Type B pancreatic cell (in vitro differentiated cells): ENCODE measurements at regions not wholly inside any gene's neighbourhood (a gene's known extent, or its start where the extent isn't known, plus 50 kb on each side); places are given as distances from the start of the nearest gene placed in this dataset.

ENCODE experiments used
- DNase-seq: peaks from one replicate; pipeline ENCODE4 v3.0.0; 2021; ENCODE audit warnings: mixed read lengths; ENCODE audit not compliant: unreplicated experiment; ENCODE audit errors: extremely low spot score
- H3K27ac Mint-ChIP-seq: 2 replicates; pipeline ENCODE4 v1.8.0; 2021; ENCODE audit warnings: mild to moderate bottlenecking, mixed read lengths
- H3K27me3 Mint-ChIP-seq: 2 replicates; pipeline ENCODE4 v1.8.0; 2021; ENCODE audit warnings: mixed read lengths
- H3K36me3 Mint-ChIP-seq: 2 replicates; pipeline ENCODE4 v1.8.0; 2021; ENCODE audit warnings: mixed read lengths
- H3K4me1 Mint-ChIP-seq: one replicate; pipeline ENCODE4 v1.8.0; 2021; ENCODE audit warnings: mixed read lengths; ENCODE audit not compliant: unreplicated experiment
- H3K4me3 Mint-ChIP-seq: 2 replicates; pipeline ENCODE4 v1.8.0; 2021; ENCODE audit warnings: mild to moderate bottlenecking, mixed read lengths
- H3K9me3 Mint-ChIP-seq: 2 replicates; pipeline ENCODE4 v1.8.0; 2021; ENCODE audit warnings: mixed read lengths
- TF ChIP-seq, protein P1 (sequence below): fragments of 200-600 bp; sonication (generic); conservative IDR thresholded peaks from 2 replicates; pipeline ENCODE4 v1.5.0; 2021; ENCODE audit warnings: antibody characterized with exemption, mild to moderate bottlenecking

DNA sequence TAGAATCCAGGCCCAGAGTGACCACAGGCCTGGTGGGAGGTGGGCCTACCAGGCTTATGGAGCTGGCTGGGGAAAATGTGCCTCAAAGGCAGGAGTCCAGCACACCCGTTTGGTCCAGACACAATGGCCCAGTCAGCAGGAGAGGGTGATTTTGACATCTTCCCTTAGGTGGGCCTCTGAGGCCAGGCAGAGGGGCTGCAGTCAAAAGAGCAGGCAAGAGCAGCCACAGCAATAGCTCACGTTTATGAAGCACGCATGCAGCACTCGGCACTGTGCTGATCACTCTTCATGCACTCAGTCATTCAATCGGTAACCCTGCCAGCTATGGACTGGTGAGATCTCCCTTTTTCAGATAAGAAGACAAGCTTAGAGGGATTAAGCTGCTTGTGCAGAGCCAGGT lies 146.8 kb downstream of the LRIG2 start:
- H3K4me1 Mint-ChIP-seq = peaks cover 24% of the 10 kb centered on the region
- H3K36me3 Mint-ChIP-seq = no peaks in the 10 kb centered on the region
- H3K27me3 Mint-ChIP-seq = no peaks in the 10 kb centered on the region
- TF ChIP-seq, protein P1, sequence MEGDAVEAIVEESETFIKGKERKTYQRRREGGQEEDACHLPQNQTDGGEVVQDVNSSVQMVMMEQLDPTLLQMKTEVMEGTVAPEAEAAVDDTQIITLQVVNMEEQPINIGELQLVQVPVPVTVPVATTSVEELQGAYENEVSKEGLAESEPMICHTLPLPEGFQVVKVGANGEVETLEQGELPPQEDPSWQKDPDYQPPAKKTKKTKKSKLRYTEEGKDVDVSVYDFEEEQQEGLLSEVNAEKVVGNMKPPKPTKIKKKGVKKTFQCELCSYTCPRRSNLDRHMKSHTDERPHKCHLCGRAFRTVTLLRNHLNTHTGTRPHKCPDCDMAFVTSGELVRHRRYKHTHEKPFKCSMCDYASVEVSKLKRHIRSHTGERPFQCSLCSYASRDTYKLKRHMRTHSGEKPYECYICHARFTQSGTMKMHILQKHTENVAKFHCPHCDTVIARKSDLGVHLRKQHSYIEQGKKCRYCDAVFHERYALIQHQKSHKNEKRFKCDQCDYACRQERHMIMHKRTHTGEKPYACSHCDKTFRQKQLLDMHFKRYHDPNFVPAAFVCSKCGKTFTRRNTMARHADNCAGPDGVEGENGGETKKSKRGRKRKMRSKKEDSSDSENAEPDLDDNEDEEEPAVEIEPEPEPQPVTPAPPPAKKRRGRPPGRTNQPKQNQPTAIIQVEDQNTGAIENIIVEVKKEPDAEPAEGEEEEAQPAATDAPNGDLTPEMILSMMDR = no peak
- H3K9me3 Mint-ChIP-seq = peaks cover 11% of the 10 kb centered on the region
- H3K27ac Mint-ChIP-seq = no peak overlapping the region
- no peak overlapping the region for H3K4me3 Mint-ChIP-seq
- DNase-seq = no peak

DNA sequence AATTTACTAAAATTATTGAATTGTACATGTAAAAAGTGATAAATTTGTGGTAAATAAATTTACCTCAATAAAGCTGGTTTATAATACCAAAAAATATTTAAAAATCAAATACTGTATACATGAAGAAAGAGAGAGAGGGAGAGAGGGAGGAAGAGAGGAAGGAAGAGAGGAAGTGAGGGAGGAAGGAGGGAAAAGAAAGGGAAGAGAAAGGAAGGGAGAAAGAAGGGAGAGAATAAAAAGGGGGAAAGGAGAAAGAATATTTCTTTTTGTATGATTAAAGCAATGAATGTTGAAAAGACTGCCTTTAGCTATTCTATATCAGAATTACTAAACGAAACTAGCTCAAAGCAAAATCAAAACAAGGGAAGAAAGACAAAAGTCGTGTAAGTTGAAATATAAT lies 150.0 kb downstream of the LRIG2 start:
- Mint-ChIP-seq H3K36me3 (no peaks in the 10 kb centered on the region), H3K27ac (no peak overlapping the region), H3K9me3 (no peaks in the 10 kb centered on the region), H3K4me3 (no peak overlapping the region), H3K27me3 (no peaks in the 10 kb centered on the region), H3K4me1 (peaks cover 13% of the 10 kb centered on the region)
- TF ChIP-seq, protein P1 = no peak
- no peak for DNase-seq

DNA sequence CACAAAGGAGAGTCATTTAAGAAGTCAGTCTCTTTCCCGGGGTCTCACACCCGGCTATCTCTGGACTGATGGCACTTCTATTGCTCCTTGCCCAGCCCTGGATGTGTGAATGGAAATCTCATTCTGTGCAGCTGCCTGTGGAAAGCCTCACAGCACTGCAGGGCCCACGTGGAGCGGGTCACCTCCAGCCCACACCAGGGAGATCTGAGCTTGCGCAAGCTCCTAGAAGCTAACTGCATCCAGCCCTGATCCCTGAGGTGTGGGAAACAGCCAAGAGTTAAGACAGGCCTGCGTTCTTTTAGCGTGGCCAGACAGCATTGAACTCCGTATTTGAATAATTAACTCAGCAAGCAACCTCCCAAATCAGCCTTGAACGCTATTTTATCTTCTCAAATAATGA lies 150.5 kb downstream of the LRIG2 start:
- TF ChIP-seq, protein P1 = no peak
- Mint-ChIP-seq H3K9me3 (no peaks in the 10 kb centered on the region), H3K27ac (no peak overlapping the region), H3K4me1 (peaks cover 8% of the 10 kb centered on the region), H3K36me3 (no peaks in the 10 kb centered on the region), H3K4me3 (no peak overlapping the region), H3K27me3 (no peaks in the 10 kb centered on the region)
- no peak for DNase-seq

DNA sequence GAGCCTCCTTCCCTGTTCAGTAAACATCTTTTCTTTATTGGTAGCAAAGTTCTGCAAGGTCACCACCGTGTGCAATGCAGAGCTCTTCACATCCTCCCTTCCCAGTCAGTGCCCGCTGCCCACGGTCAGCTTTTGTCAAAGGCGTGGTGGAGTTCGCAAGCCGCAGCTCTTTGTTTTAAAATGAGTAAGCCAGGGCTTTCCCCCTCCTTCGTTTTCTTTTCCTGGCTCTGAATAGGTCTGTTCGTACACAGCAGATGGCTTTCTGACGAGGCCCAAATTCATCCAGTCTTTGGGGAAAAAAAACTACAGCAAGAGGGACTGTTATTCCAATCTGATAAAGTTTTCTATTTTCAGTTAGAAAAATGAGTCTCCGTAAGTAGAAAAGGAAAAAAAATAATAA lies 153.2 kb downstream of the LRIG2 start:
- no peak for DNase-seq
- H3K27me3 Mint-ChIP-seq = no peaks in the 10 kb centered on the region
- no peaks in the 10 kb centered on the region for H3K9me3 Mint-ChIP-seq
- no peak overlapping the region for H3K4me3 Mint-ChIP-seq
- TF ChIP-seq, protein P1 = no peak
- no peak overlapping the region for H3K27ac Mint-ChIP-seq
- H3K4me1 Mint-ChIP-seq = peaks cover 2% of the 10 kb centered on the region
- H3K36me3 Mint-ChIP-seq = no peaks in the 10 kb centered on the region

DNA sequence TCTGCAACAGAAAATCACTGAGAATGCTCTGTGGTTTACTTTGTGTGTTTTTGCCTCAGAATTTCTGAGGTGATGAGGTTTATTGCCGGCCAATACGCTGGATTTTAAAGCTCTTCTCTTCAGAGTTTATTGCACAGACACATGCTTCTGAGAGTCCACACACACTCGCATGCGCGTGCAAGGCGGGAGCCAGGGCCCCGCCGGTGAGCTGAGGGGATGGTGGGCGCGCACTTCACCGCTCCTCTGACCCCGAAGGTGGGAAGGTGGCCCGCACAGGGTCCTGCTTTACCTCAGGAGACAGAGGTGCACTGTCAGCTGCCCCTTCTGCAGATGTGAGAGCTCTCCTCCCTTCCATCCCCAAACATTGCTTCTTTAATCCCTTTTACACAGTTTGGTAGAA lies 158.4 kb upstream of the MAGI3 start:
- Mint-ChIP-seq H3K36me3 (no peaks in the 10 kb centered on the region), H3K27me3 (no peaks in the 10 kb centered on the region)

DNA sequence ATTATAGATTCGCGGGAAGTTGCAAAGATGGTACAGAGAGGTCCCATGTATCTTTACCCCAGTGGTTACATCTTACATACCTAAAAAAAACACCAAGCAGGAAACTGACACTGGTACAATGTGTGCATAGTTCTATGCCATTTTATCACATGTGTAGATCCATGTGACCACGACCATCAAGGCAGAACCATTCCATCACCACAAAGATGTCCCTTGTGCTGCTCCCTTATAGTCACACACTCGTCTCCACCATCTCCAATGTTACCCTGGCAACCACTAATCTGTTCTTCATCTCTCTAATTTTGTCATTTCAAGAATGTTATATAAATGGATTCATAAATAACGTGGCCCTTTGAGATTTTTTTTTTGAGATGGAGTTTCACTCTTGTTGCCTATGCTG lies 156.9 kb upstream of the MAGI3 start:
- Mint-ChIP-seq H3K27me3 (no peaks in the 10 kb centered on the region), H3K4me3 (no peak overlapping the region), H3K36me3 (no peaks in the 10 kb centered on the region), H3K27ac (no peak overlapping the region), H3K9me3 (no peaks in the 10 kb centered on the region), H3K4me1 (no peaks in the 10 kb centered on the region)
- DNase-seq = no peak
- TF ChIP-seq, protein P1 = no peak

More for the DNA sequence above, 158.4 kb upstream of the MAGI3 start:
- DNase-seq = no peak
- no peaks in the 10 kb centered on the region for H3K4me1 Mint-ChIP-seq
- H3K27ac Mint-ChIP-seq = no peak overlapping the region
- H3K9me3 Mint-ChIP-seq = no peaks in the 10 kb centered on the region
- no peak overlapping the region for H3K4me3 Mint-ChIP-seq
- TF ChIP-seq, protein P1 = no peak
